ENCODE measurements at regions not wholly inside any gene's neighbourhood (a gene's known extent, or its start where the extent isn't known, plus 50 kb on each side); places are given as distances from the start of the nearest gene placed in this dataset.

GRCh38 chr22:47605886-47606285, 843.4 kb downstream of the TBC1D22A start:
- no peak for TF ChIP-seq PATZ1 (CRISPR knock-in tag; IDR thresholded peaks at IDR 0.05; ENCODE audit: borderline replicate concordance)
- TF ChIP-seq OSR1 (CRISPR knock-in tag; IDR thresholded peaks at IDR 0.05) = no peak
- no peak for TF ChIP-seq ZC3H10 (CRISPR knock-in tag; IDR thresholded peaks at IDR 0.05)
- no peak for TF ChIP-seq ZNF70 (CRISPR knock-in tag; IDR thresholded peaks at IDR 0.05)
- TF ChIP-seq, protein P1, sequence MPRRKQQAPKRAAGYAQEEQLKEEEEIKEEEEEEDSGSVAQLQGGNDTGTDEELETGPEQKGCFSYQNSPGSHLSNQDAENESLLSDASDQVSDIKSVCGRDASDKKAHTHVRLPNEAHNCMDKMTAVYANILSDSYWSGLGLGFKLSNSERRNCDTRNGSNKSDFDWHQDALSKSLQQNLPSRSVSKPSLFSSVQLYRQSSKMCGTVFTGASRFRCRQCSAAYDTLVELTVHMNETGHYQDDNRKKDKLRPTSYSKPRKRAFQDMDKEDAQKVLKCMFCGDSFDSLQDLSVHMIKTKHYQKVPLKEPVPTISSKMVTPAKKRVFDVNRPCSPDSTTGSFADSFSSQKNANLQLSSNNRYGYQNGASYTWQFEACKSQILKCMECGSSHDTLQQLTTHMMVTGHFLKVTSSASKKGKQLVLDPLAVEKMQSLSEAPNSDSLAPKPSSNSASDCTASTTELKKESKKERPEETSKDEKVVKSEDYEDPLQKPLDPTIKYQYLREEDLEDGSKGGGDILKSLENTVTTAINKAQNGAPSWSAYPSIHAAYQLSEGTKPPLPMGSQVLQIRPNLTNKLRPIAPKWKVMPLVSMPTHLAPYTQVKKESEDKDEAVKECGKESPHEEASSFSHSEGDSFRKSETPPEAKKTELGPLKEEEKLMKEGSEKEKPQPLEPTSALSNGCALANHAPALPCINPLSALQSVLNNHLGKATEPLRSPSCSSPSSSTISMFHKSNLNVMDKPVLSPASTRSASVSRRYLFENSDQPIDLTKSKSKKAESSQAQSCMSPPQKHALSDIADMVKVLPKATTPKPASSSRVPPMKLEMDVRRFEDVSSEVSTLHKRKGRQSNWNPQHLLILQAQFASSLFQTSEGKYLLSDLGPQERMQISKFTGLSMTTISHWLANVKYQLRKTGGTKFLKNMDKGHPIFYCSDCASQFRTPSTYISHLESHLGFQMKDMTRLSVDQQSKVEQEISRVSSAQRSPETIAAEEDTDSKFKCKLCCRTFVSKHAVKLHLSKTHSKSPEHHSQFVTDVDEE (CRISPR knock-in tag; IDR thresholded peaks at IDR 0.05) = no peak
- no peak for TF ChIP-seq ESRRG (CRISPR knock-in tag; IDR thresholded peaks at IDR 0.05)
- TF ChIP-seq ZFP3 (CRISPR knock-in tag; IDR thresholded peaks at IDR 0.05) = no peak
- TF ChIP-seq, protein P2, sequence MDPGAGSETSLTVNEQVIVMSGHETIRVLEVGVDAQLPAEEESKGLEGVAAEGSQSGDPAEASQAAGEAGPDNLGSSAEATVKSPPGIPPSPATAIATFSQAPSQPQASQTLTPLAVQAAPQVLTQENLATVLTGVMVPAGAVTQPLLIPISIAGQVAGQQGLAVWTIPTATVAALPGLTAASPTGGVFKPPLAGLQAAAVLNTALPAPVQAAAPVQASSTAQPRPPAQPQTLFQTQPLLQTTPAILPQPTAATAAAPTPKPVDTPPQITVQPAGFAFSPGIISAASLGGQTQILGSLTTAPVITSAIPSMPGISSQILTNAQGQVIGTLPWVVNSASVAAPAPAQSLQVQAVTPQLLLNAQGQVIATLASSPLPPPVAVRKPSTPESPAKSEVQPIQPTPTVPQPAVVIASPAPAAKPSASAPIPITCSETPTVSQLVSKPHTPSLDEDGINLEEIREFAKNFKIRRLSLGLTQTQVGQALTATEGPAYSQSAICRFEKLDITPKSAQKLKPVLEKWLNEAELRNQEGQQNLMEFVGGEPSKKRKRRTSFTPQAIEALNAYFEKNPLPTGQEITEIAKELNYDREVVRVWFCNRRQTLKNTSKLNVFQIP (CRISPR knock-in tag; IDR thresholded peaks at IDR 0.05; ENCODE audit: borderline replicate concordance, low read depth) = no peak
- TF ChIP-seq ARNTL (CRISPR knock-in tag; IDR thresholded peaks at IDR 0.05; ENCODE audit: borderline replicate concordance, low read depth) = no peak
- no peak for TF ChIP-seq ZFP30 (CRISPR knock-in tag; IDR thresholded peaks at IDR 0.05)
- no peak for TF ChIP-seq RARB (CRISPR knock-in tag; IDR thresholded peaks at IDR 0.05)

Measured in SK-N-SH treated with all-trans-retinoic acid at 6 μM for 48 hours (cell line).